ENCODE measurements at regions not wholly inside any gene's neighbourhood (a gene's known extent, or its start where the extent isn't known, plus 50 kb on each side); places are given as distances from the start of the nearest gene placed in this dataset.

DNA sequence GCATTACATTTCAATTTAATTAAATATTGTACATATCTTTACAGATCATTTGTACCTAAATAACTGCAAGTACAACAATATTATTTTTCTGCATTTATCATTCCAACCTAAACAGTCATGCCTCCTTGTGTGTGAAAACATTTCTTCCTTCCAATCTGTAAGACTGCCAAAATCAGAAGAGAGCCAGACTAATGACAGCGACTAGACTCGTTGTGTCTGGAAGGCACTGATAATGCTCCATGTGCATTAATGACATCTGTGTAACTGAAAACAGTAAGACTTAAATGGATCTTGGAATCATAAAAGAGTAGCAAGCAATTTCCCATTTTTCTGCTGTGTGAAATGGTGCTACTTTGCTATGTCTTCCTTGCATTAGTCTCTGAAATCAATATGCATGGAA, 278.0 kb upstream of the DSEL start:
- ATAC-seq (no peak), DNase-seq (ENCODE audit: low read depth, low spot score) (no peak)
- H3K4me3 ChIP-seq (ENCODE audit: low read depth in 2 of 2, low read length in 2 of 2): no peak overlapping the region
- no peak overlapping the region for H3K27ac ChIP-seq (ENCODE audit: low read length)
- no peaks in the 10 kb centered on the region for H3K4me1 ChIP-seq (ENCODE audit: control insufficient read depth, insufficient read depth, low read length)
- CTCF ChIA-PET: no interaction called here
- in situ Hi-C loops (cut with HindIII; ENCODE audit: low pct_unique_long_range_greater_than_20kb, low sequenced_read_pairs) (no loop called here), intact Hi-C loops (cut with micrococcal nuclease; ENCODE audit: unreplicated experiment) (no loop called here)
- TF ChIP-seq, protein P1, sequence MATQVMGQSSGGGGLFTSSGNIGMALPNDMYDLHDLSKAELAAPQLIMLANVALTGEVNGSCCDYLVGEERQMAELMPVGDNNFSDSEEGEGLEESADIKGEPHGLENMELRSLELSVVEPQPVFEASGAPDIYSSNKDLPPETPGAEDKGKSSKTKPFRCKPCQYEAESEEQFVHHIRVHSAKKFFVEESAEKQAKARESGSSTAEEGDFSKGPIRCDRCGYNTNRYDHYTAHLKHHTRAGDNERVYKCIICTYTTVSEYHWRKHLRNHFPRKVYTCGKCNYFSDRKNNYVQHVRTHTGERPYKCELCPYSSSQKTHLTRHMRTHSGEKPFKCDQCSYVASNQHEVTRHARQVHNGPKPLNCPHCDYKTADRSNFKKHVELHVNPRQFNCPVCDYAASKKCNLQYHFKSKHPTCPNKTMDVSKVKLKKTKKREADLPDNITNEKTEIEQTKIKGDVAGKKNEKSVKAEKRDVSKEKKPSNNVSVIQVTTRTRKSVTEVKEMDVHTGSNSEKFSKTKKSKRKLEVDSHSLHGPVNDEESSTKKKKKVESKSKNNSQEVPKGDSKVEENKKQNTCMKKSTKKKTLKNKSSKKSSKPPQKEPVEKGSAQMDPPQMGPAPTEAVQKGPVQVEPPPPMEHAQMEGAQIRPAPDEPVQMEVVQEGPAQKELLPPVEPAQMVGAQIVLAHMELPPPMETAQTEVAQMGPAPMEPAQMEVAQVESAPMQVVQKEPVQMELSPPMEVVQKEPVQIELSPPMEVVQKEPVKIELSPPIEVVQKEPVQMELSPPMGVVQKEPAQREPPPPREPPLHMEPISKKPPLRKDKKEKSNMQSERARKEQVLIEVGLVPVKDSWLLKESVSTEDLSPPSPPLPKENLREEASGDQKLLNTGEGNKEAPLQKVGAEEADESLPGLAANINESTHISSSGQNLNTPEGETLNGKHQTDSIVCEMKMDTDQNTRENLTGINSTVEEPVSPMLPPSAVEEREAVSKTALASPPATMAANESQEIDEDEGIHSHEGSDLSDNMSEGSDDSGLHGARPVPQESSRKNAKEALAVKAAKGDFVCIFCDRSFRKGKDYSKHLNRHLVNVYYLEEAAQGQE (IDR thresholded peaks at IDR 0.05; ENCODE audit: insufficient read depth in 1 of 2, low read depth in 2 of 2, low read length in 1 of 2): no peak
- no peak for TF ChIP-seq TCF7L2 (IDR thresholded peaks at IDR 0.05; ENCODE audit: low read depth, low read length)
- TF ChIP-seq, protein P2, sequence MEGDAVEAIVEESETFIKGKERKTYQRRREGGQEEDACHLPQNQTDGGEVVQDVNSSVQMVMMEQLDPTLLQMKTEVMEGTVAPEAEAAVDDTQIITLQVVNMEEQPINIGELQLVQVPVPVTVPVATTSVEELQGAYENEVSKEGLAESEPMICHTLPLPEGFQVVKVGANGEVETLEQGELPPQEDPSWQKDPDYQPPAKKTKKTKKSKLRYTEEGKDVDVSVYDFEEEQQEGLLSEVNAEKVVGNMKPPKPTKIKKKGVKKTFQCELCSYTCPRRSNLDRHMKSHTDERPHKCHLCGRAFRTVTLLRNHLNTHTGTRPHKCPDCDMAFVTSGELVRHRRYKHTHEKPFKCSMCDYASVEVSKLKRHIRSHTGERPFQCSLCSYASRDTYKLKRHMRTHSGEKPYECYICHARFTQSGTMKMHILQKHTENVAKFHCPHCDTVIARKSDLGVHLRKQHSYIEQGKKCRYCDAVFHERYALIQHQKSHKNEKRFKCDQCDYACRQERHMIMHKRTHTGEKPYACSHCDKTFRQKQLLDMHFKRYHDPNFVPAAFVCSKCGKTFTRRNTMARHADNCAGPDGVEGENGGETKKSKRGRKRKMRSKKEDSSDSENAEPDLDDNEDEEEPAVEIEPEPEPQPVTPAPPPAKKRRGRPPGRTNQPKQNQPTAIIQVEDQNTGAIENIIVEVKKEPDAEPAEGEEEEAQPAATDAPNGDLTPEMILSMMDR (IDR thresholded peaks at IDR 0.05): no peak
- TF ChIP-seq SIN3A (IDR thresholded peaks at IDR 0.05; ENCODE audit: borderline replicate concordance, insufficient read depth, low read depth, low read length): no peak
- no peak for TF ChIP-seq POLR2AphosphoS5 (IDR thresholded peaks at IDR 0.05; ENCODE audit: low read depth, low read length)
- POLR2A ChIA-PET: no interaction called here
- no peaks in the 10 kb centered on the region for H3K9me3 ChIP-seq (ENCODE audit: control insufficient read depth, insufficient read depth, low read depth, low read length)
- H3K27me3 ChIP-seq (ENCODE audit: control insufficient read depth, insufficient read depth, low read length): no peaks in the 10 kb centered on the region
- BruUV-seq (replicated peaks): no TSS peak
- H3K36me3 ChIP-seq (ENCODE audit: control insufficient read depth, insufficient read depth, low read length): no peaks in the 10 kb centered on the region

DNA sequence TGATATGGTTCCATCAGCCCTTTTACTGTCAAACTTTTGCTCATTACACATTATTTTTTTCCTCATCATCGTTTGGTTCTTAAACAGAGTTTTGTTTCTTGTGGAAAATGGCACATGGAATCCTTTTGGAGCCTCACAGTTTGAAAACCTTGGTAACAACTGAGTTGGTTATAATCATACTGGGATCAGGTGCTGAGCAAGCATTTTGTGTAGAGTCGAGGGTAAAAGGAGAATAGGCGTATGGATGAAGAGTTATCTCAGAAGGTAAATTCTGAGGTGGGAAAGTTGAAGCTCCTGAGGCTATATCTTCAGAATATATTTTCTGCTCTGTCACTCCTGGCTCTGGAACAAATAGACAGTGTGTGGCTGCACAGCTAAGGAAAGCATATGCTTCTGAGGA, 274.0 kb upstream of the DSEL start:
- DNase-seq (ENCODE audit: low read depth, low spot score) (no peak), ATAC-seq (no peak)
- intact Hi-C loops (cut with micrococcal nuclease; ENCODE audit: unreplicated experiment) (no loop called here), in situ Hi-C loops (cut with HindIII; ENCODE audit: low pct_unique_long_range_greater_than_20kb, low sequenced_read_pairs) (no loop called here)
- TF ChIP-seq POLR2AphosphoS5 (IDR thresholded peaks at IDR 0.05; ENCODE audit: low read depth, low read length) (no peak), TCF7L2 (IDR thresholded peaks at IDR 0.05; ENCODE audit: low read depth, low read length) (no peak), SIN3A (IDR thresholded peaks at IDR 0.05; ENCODE audit: borderline replicate concordance, insufficient read depth, low read depth, low read length) (no peak)
- TF ChIP-seq, protein P1 (IDR thresholded peaks at IDR 0.05; ENCODE audit: insufficient read depth in 1 of 2, low read depth in 2 of 2, low read length in 1 of 2): no peak
- TF ChIP-seq, protein P2 (IDR thresholded peaks at IDR 0.05): no peak
- Histone ChIP-seq H3K36me3 (ENCODE audit: control insufficient read depth, insufficient read depth, low read length) (no peaks in the 10 kb centered on the region), H3K27ac (ENCODE audit: low read length) (no peak overlapping the region), H3K4me3 (ENCODE audit: low read depth in 2 of 2, low read length in 2 of 2) (no peak overlapping the region), H3K27me3 (ENCODE audit: control insufficient read depth, insufficient read depth, low read length) (no peaks in the 10 kb centered on the region), H3K9me3 (ENCODE audit: control insufficient read depth, insufficient read depth, low read depth, low read length) (no peaks in the 10 kb centered on the region), H3K4me1 (ENCODE audit: control insufficient read depth, insufficient read depth, low read length) (no peaks in the 10 kb centered on the region)
- BruUV-seq (replicated peaks): no TSS peak
- ChIA-PET POLR2A (no interaction called here), CTCF (no interaction called here)
